Gastroesophageal sphincter (tissue), 4 donors: ENCODE measurements at regions not wholly inside any gene's neighbourhood (a gene's known extent, or its start where the extent isn't known, plus 50 kb on each side); places are given as distances from the start of the nearest gene placed in this dataset.

ENCODE experiments used
- ATAC-seq: fragments of 150-250 bp; one replicate; pipeline ENCODE4 v1.9.1; 2016; ENCODE audit warnings: mild to moderate bottlenecking, moderate library complexity
- H3K27ac ChIP-seq, 4 donors: fragments of 200-600 bp; sonication (generic) in 3 of 4; 1 replicate in 3 of 4; 2 replicates in 1 of 4; pipeline ENCODE4 v1.5.1; 2016 to 2019
- H3K27me3 ChIP-seq: fragments of 200-600 bp; sonication (generic); one replicate; pipeline ENCODE4 v1.5.1; 2019
- H3K36me3 ChIP-seq, 2 donors: fragments of 200-600 bp; sonication (generic); one replicate each; pipeline ENCODE4 v1.5.1; 2019; ENCODE audit warnings: control low read depth in 1 of 2
- H3K4me1 ChIP-seq, 3 donors: fragments of 200-600 bp; sonication (generic); 1 replicate in 2 of 3; 2 replicates in 1 of 3; pipeline ENCODE4 v1.5.1; 2016 to 2019; ENCODE audit warnings: control low read depth in 2 of 3
- H3K4me3 ChIP-seq, 2 donors: fragments of 200-600 bp; sonication (generic); one replicate each; pipeline ENCODE4 v1.5.1; 2019; ENCODE audit warnings: mild to moderate bottlenecking in 1 of 2, moderate library complexity in 1 of 2
- H3K9me3 ChIP-seq, 3 donors: fragments of 200-600 bp; sonication (generic); one replicate each; pipeline ENCODE4 v1.5.1; 2017 to 2019; ENCODE audit warnings: control low read depth in 2 of 3
- EP300 ChIP-seq: sonication (generic); formaldehyde crosslinking; IDR thresholded peaks from one replicate; pipeline ENCODE4 v1.6.1; 2017; ENCODE audit warnings: antibody characterized with exemption, mild to moderate bottlenecking
- POLR2A ChIP-seq, 2 donors: fragments of 450-650 bp; IDR thresholded peaks; one replicate each; pipeline ENCODE4 v1.6.1; 2017; ENCODE audit warnings: antibody characterized with exemption in 2 of 2, mild to moderate bottlenecking in 2 of 2, moderate library complexity in 1 of 2
- POLR2AphosphoS5 ChIP-seq: sonication (generic); formaldehyde crosslinking; IDR thresholded peaks from one replicate; pipeline ENCODE4 v1.6.1; 2017; ENCODE audit warnings: antibody characterized with exemption
- WGBS, 2 donors: methylation state at CpG; one replicate each; pipeline ENCODE4 v1.1.5; 2018; ENCODE audit warnings: low coverage in 1 of 2; 5-methylcytosine and 5-hydroxymethylcytosine counted together
- TF ChIP-seq, protein P1 (sequence below), 4 experiments: fragments of 200-600 bp in 2 of 4; fragments of 450-650 bp in 2 of 4; sonication (generic) in 1 of 4; IDR thresholded peaks; one replicate each; pipeline ENCODE4 v1.5.1; 2017 to 2019; ENCODE audit warnings: antibody characterized with exemption in 4 of 4, mild to moderate bottlenecking in 2 of 4, moderate library complexity in 2 of 4

DNA sequence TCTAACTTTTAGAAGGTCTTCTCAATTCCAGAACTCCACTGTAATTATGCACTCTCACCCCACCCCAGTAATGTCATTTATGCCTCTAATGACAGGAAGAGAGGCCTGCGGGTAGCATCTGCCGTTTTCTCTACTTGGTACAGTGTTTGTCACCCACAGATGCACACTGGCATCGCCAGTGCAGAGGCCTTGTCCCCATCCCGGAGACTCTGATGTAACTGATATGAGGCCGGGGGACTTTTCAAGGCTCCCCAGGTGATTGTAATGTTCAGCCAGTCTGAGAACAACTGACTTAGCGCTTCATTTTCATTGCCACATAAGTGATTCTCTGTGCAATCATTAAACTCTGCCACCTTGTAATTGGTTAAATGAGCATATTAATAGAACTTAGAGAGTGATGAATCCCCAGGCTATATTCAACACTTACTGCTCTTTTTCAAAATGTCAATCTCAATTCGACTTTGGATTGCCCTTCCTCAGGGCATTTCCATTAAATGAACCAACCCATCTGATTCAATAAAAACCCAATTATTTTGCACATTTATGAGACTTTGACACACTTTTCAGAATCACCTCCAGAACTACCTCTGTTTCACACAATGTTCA is 113.2 kb downstream of the HERPUD2 start:
- 77 to 98% methylated on average over 4 to 6 of the region's 7 CpGs for WGBS, 2 donors
- H3K36me3 ChIP-seq: no peaks in the 10 kb centered on the region
- no peaks in the 10 kb centered on the region for H3K27me3 ChIP-seq
- H3K27ac ChIP-seq: no peak overlapping the region
- TF ChIP-seq, protein P1, sequence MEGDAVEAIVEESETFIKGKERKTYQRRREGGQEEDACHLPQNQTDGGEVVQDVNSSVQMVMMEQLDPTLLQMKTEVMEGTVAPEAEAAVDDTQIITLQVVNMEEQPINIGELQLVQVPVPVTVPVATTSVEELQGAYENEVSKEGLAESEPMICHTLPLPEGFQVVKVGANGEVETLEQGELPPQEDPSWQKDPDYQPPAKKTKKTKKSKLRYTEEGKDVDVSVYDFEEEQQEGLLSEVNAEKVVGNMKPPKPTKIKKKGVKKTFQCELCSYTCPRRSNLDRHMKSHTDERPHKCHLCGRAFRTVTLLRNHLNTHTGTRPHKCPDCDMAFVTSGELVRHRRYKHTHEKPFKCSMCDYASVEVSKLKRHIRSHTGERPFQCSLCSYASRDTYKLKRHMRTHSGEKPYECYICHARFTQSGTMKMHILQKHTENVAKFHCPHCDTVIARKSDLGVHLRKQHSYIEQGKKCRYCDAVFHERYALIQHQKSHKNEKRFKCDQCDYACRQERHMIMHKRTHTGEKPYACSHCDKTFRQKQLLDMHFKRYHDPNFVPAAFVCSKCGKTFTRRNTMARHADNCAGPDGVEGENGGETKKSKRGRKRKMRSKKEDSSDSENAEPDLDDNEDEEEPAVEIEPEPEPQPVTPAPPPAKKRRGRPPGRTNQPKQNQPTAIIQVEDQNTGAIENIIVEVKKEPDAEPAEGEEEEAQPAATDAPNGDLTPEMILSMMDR (IDR thresholded peaks at IDR 0.05): no peak
- no peak for TF ChIP-seq POLR2A (IDR thresholded peaks at IDR 0.05)
- TF ChIP-seq POLR2AphosphoS5: no peak
- no peak for TF ChIP-seq EP300
- peaks cover 0 to 5% (median 0%) of the 10 kb centered on the region in 3 donors for H3K9me3 ChIP-seq
- H3K4me3 ChIP-seq: no peak overlapping the region
- no peaks in the 10 kb centered on the region for H3K4me1 ChIP-seq
- ATAC-seq: no peak

DNA sequence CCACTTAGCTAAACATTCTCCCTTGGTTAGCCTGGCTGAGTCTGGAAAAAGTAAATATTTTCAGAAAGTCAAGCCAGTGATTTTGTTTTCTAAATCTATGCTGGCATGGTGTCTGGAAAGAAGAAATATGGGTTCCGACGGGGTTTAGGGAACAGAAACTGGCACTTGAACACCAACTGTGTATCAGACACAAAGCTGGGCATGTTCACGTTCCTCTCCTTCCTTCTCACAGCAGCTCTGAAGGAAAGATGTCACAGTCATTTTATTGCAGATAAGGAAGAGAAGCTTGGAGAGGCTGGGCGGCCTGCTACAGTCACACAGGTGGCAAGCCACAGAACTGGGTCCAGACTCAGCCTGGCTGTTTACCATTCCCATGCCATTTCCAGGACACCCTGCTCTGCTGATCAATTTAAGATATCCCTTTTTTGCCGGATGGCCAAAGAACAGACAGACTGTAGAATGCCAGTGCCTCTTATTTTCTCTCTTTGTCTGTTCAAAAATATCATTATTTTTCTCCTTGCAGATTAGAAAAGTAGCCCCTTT is 118.8 kb downstream of the HERPUD2 start:
- TF ChIP-seq EP300 (no peak), POLR2AphosphoS5 (no peak), POLR2A (IDR thresholded peaks at IDR 0.05) (no peak)
- TF ChIP-seq, protein P1 (IDR thresholded peaks at IDR 0.05): no peak
- Histone ChIP-seq H3K4me1 (no peaks in the 10 kb centered on the region), H3K9me3 (peaks cover 0 to 5% (median 0%) of the 10 kb centered on the region in 3 donors), H3K4me3 (no peak overlapping the region), H3K36me3 (no peaks in the 10 kb centered on the region), H3K27me3 (no peaks in the 10 kb centered on the region), H3K27ac (no peak overlapping the region)
- 32 to 43% methylated on average over 4 to 5 of the region's 5 CpGs for WGBS, 2 donors
- no peak for ATAC-seq

DNA sequence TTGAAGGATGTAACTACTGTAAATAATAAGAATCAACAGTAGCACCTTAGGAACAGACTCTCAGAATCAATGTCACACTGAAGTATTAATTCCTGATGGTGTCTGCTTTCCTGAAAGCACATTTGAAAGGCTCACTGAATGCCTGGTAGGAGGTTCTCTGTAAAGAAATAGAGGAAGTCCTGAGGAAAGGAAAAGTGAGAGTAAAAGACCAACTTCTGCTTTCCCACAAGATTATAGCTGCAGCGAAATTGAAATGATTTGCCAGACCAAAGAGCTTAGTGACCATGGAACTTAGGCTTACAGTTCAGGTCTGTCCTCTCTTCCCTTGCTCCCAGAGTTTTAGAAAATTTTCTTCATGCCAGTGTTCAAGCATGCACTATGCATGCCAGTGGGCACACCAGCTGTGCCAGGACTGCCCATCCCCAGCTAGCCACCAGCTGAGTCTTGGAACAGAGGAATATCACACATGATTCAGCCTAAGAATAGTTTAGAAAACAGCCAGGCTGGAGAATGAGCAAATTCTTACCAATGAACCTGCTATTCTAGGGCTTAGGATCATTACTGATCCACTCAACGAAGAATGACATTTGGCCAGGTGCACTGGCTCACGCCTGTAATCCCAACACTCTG is 123.2 kb downstream of the HERPUD2 start:
- Histone ChIP-seq H3K27ac (no peak overlapping the region), H3K9me3 (no peaks in the 10 kb centered on the region), H3K4me3 (no peak overlapping the region), H3K4me1 (no peaks in the 10 kb centered on the region), H3K27me3 (no peaks in the 10 kb centered on the region), H3K36me3 (no peaks in the 10 kb centered on the region)
- ATAC-seq: no peak
- TF ChIP-seq POLR2AphosphoS5 (no peak), EP300 (no peak), POLR2A (IDR thresholded peaks at IDR 0.05) (no peak)
- TF ChIP-seq, protein P1 (IDR thresholded peaks at IDR 0.05): no peak
- 86 to 91% methylated on average over 2 to 3 of the region's 3 CpGs for WGBS, 2 donors

DNA sequence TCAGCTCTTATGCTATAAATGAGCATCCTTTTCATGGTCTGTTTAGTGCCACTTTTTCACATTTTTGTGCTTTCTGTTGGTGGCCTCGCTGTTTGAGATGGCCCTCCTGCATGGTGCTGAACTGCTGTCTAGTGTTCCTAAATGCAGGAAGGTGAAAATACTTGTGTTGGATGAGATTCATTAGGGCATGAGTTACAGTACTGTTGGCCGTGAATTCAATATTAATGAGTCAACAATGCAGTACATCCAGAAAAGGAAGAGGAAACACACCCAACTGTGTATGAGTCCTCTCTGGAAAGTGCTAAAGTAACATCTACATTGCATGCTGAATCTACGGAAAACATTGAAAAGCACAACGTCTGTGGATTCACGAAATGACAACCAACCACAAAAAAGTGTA is 124.0 kb downstream of the HERPUD2 start:
- Histone ChIP-seq H3K36me3 (no peaks in the 10 kb centered on the region), H3K27me3 (no peaks in the 10 kb centered on the region), H3K9me3 (no peaks in the 10 kb centered on the region), H3K4me1 (no peaks in the 10 kb centered on the region), H3K27ac (no peak overlapping the region), H3K4me3 (no peak overlapping the region)
- WGBS, 2 donors: 81 to 86% methylated on average over 4 of the region's 5 CpGs
- ATAC-seq: no peak
- TF ChIP-seq, protein P1 (IDR thresholded peaks at IDR 0.05): no peak
- TF ChIP-seq POLR2A (IDR thresholded peaks at IDR 0.05): no peak
- TF ChIP-seq POLR2AphosphoS5: no peak
- no peak for TF ChIP-seq EP300

DNA sequence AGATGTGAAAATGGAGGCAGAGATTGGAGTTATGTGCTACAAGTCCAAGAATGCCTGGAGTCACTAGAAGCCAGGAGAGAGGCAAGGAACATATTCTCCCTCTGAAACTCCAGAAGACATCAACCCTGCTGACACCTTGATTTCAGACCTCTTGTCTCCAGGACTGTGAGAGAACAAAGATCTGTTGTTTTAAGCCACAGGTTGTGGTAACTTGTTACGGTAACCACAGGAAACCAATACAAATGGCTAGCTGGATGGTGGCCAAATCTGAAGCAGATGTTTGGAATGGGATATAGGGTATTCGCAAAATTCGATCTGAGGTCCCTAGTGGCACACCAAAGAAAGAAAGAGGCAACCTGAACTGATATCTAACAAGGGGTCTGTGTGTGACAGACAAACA is 129.0 kb downstream of the HERPUD2 start:
- Histone ChIP-seq H3K4me1 (no peaks in the 10 kb centered on the region), H3K4me3 (no peak overlapping the region), H3K27me3 (no peaks in the 10 kb centered on the region), H3K9me3 (no peaks in the 10 kb centered on the region), H3K36me3 (no peaks in the 10 kb centered on the region), H3K27ac (no peak overlapping the region)
- TF ChIP-seq, protein P1 (IDR thresholded peaks at IDR 0.05): no peak
- TF ChIP-seq EP300: no peak
- 34 to 70% methylated on average over 2 to 3 of the region's 3 CpGs for WGBS, 2 donors
- ATAC-seq: no peak
